MV-4-11 (cell line): ENCODE measurements at regions not wholly inside any gene's neighbourhood (a gene's known extent, or its start where the extent isn't known, plus 50 kb on each side); places are given as distances from the start of the nearest gene placed in this dataset.

Source experiments
- DNase-seq: peaks from one replicate; lab custom pipeline; 2025; lab: John Stamatoyannopoulos, UW

DNA sequence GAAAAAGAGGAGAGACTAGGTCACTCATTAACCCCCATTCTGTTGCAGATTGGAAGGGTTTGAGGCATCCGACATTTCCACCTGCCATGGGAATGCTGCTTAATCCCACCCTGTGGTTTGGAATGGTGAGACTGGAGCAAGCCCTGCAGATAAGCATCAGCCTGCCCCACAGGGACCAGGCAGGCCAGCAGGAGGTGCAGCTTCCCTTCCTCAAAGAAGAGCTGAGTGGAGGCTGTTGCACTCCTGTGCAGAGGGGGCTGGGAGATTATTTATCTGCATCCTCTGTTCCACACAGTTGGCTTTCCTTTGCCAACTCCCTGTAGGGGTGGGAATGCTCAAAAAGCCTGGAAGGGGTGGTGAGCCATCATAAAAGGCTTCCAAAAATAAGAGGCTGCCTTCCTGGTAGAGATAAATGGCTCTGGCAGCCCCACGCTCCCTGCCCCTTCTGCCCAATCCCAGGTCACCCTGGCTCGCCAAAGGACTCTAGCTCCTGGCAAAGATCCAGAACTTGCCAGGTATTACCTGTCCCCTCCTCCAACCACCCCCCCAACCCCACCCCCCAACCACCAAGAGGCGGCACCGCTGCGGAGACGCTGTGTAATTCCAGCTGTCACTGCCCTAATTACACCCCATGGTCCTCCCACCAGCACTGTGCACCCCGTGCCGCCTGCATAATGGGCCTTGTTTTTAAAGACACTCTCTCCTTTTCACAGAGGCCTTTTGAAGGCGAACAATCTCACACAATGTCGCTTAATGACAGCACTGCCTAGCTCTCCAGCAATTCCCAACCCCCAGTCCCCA, 83.0 kb upstream of the ZC3H12A start:
- no peak for DNase-seq

DNA sequence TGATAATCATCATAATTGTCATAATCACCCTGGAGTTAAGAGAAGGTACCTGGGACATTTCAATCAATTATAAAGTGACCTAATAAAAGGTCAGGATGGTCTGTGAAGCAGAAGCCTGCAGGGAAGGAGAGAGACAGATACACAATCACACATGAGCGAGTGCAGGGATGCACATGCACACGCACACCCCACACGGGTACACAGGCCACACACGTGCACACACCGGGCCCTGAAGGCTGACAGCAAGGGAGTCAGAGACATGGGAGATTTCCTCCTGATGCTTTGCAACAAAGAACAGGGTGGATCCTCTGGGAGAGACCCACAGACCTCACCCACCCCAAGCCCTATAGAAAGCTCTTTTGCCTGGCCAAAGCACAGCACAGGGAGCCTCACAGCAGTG, 82.3 kb upstream of the ZC3H12A start:
- no peak for DNase-seq

- no peak for DNase-seq
Observed at GRCh38 chr1:37393173-37394120, 80.9 kb upstream of the ZC3H12A start.

DNA sequence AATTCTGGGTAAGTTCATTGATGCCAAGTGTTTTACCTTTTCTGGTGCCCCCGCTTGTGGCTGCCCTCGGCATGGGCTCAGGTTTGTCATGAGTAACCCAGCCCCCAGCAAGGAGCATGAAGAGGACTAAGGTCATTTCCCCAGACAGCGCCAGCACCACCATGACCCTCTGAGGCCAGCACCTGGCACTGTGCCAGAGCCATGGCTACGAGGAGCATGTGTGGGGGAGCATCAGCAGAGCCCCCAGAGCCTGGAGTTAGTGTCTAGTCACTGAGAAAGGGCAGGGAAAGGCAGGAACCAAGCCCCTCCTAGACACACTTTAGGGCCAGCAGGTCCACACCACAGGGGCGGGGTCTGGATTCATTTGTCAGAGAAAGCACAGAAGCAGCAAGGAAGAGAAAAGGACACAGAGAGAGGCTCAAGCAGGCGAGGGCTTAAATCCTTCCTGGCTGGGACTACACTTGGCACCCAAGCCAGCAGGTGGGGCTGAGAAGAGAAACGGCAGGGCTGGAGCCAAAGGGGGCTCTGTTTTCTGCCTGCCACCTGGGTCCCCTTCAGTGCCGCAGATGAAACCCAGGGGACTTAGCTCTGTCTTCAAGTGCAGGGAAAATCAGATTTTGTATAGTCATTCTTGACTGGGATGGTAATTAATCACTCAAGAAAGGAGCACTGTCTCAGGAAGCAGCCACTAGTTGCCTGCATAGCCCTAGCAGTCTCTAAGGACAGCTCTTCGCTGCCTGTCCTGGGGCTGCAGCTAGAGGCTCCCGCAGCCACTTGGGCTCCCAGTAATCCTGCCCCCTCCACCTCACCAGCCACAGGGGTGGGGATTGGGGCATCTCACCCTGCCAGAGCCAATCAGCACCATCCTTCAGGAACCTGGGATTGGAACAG, 79.6 kb upstream of the ZC3H12A start:
- no peak for DNase-seq

GRCh38 chr1:37398096-37398495, 76.3 kb upstream of the ZC3H12A start:
- DNase-seq = no peak

GRCh38 chr1:37399205-37399604, 75.2 kb upstream of the ZC3H12A start:
- no peak for DNase-seq

DNA sequence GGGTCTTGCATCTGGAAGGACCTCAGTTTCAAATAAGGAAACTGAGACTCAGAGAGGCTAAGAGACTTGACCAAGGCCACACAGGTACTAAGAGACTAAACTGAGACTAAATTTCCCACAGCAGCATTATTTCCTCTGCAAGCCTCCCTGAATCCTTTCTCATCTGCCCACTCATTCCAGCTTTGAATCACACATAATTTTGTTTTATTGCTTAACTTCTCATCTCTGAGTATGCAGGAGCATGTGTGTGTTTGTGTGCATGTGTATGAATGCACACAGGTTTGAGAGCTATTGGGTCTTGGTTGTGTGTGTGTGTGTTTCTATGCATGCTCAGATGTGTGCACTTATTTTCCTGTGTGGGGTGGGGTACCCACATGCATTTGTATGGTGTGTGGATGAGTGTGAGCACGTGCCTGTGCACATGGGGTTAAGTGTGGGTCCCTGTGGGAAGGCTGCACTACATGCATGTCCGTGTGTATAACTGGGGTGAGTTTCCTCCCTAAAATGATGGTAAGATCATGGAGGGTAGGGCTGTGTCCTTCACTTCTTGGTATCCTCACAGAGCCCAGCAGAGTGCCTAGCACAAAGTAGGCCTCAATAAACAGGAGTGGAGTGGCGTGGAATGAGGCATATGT, 74.4 kb upstream of the ZC3H12A start:
- DNase-seq = no peak

DNA sequence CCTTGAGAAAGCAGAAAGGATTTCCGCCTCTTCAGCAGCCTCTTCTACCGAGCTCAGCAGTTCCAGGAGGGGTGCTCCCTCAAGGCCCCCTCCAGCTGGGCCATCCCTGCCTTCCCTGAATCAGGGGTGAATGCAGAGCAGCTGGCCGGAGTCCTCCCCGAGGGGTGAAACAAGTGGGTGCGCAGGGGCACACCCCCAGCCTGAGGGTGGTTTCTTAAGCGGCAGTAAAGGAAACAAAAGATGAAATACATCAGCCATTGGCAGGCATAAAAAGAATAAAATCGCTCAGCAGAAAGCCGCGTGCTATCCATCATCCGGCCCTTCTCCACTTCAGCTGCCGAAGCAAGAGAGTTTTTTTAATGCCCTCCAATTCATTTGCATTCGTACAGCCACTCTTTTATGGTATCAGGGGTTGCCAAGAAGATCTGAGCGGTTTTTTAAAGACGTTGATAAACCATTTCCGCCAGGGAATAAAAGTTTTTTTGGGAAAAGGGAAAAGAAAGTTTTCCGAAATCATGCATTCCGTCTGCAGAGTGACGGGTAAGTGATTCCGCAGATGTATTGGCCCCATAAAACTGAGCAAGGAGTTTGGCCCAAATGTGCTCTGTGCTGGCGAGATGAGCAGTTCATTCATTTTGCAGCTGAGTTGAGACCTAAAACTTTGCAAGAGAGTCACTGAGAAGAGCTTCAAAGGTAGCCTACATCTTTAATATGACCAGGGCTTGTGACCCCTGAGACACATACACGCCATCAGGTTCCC, 73.7 kb upstream of the ZC3H12A start:
- DNase-seq = no peak

DNA sequence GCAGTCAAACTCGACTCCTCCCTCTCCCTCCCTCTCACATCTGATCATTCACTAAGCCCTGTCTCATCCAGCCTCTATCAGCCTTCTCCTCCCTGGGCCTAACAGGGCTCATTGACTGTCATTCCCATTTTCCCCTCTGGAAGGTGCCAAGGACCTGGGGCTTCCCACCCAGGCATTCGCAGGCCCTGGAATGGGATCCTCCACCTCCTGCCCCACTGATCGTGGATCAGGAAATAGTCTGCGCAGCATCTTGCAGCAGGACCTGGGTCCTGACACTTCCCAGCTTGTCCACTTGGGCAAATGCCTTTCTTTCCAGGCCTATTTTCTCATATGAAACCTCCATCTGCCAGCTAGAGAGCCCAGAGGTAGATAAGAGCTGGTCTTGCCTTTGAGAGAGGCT, 71.2 kb upstream of the ZC3H12A start:
- DNase-seq = no peak

- no peak for DNase-seq
Observed at GRCh38 chr1:37404711-37405110, 69.7 kb upstream of the ZC3H12A start.

- DNase-seq = peak; percentile 26
Observed at GRCh38 chr1:37410105-37410504, 64.3 kb upstream of the ZC3H12A start.

DNA sequence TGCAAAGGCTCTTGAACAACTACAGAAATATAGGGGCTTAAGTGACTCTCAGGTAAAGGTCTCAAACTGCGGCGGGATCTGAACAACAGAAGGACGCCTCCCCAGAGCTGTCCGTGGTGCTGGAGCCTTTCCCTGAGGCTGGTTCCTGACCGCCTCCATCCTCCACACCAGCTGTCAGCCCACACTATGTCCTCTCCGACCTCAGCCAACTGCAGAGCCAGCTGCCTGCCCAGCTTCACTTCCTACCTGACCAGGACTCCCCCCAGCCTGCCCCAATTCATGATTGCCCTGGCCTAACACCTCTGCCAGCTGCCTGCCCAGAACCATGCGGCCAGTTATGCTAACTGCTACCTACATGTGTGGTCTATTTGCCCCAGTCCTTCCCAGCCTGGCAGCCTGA, 63.6 kb upstream of the ZC3H12A start:
- peak; percentile 8 for DNase-seq

GRCh38 chr1:37415611-37416244, 58.7 kb upstream of the ZC3H12A start:
- no peak for DNase-seq

DNA sequence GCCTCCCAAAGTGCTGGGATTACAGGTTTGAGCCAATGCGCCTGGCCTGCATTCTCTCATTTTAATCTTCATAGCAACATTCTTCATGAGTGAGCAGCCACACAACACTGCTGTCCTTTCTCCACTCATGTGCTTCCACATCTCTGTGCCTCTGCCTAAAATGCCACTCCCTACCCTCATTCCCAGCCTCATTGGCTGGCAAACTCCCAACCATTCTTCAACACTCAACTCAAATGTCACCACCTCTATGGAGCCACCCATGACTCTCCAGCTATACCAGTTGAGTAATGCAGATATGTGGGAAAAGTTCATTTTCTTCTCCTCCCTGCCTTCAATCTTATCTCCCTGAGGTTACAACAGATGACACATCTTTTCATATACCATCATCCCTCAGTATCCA, 53.9 kb upstream of the ZC3H12A start:
- DNase-seq = no peak

DNA sequence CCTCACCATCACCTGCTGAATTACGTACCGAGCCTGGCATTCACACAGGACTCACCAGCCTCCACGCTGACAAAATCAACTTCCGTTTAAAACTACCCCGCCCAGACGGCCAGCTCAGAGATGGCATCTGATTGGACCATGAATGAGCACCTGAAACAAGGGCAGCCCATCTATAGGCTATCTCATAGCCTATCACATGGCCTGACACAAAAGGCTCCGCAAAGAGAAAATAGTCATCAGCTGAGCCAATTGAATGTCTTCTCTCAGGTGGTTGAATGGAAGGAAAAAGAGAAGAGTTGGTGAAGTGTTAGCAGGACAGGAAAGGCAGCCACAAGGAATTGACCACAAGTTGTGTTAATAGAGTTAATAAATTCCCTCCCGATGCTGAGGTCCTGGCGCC, 50.6 kb upstream of the ZC3H12A start:
- no peak for DNase-seq

- DNase-seq = no peak
Observed at GRCh38 chr1:37424523-37424922, 49.9 kb upstream of the ZC3H12A start.
